GM19035 (cell line): ENCODE measurements at regions not wholly inside any gene's neighbourhood (a gene's known extent, or its start where the extent isn't known, plus 50 kb on each side); places are given as distances from the start of the nearest gene placed in this dataset.

Source experiments
- ATAC-seq: cut with Tn5 transposase; IDR thresholded peaks from one replicate; pipeline ENCODE4 v1.9.1; 2021; ENCODE audit not compliant: unreplicated experiment

- no peak for ATAC-seq
These were observed 181.4 kb upstream of the GPR26 start for GRCh38 chr10:123484722-123485121.

- no peak for ATAC-seq
These were observed 180.7 kb upstream of the GPR26 start for GRCh38 chr10:123485341-123485960.

- ATAC-seq: no peak
These were observed 177.7 kb upstream of the GPR26 start for GRCh38 chr10:123488436-123488835.

- no peak for ATAC-seq
These were observed 174.8 kb upstream of the GPR26 start for GRCh38 chr10:123491364-123491763.

GRCh38 chr10:123492016-123492415 lies 174.1 kb upstream of the GPR26 start:
- ATAC-seq: no peak

- ATAC-seq: no peak
These were observed 171.8 kb upstream of the GPR26 start for GRCh38 chr10:123494301-123494808.

GRCh38 chr10:123496375-123496774 lies 169.8 kb upstream of the GPR26 start:
- ATAC-seq: no peak

GRCh38 chr10:123496996-123497660 lies 169.0 kb upstream of the GPR26 start:
- ATAC-seq: no peak

GRCh38 chr10:123500110-123500509 lies 166.0 kb upstream of the GPR26 start:
- no peak for ATAC-seq

- no peak for ATAC-seq
These were observed 165.0 kb upstream of the GPR26 start for GRCh38 chr10:123501148-123501547.

GRCh38 chr10:123502983-123503382 lies 163.2 kb upstream of the GPR26 start:
- ATAC-seq: no peak

GRCh38 chr10:123506455-123506854 lies 159.7 kb upstream of the GPR26 start:
- no peak for ATAC-seq

GRCh38 chr10:123507298-123507697 lies 158.9 kb upstream of the GPR26 start:
- no peak for ATAC-seq

- no peak for ATAC-seq
These were observed 156.8 kb upstream of the GPR26 start for GRCh38 chr10:123509338-123509737.

GRCh38 chr10:123512901-123513775 lies 153.0 kb upstream of the GPR26 start:
- no peak for ATAC-seq

GRCh38 chr10:123513870-123514269 lies 152.3 kb upstream of the GPR26 start:
- ATAC-seq: no peak

GRCh38 chr10:123514996-123515395 lies 151.2 kb upstream of the GPR26 start:
- no peak for ATAC-seq

- ATAC-seq: no peak
These were observed 150.5 kb upstream of the GPR26 start for GRCh38 chr10:123515661-123516060.

GRCh38 chr10:123516291-123516690 lies 149.9 kb upstream of the GPR26 start:
- no peak for ATAC-seq

GRCh38 chr10:123517426-123517825 lies 148.7 kb upstream of the GPR26 start:
- ATAC-seq: no peak

- no peak for ATAC-seq
These were observed 148.3 kb upstream of the GPR26 start for GRCh38 chr10:123517901-123518300.

GRCh38 chr10:123518765-123519164 lies 147.4 kb upstream of the GPR26 start:
- ATAC-seq: no peak
